ENCODE measurements at regions not wholly inside any gene's neighbourhood (a gene's known extent, or its start where the extent isn't known, plus 50 kb on each side); places are given as distances from the start of the nearest gene placed in this dataset.

GRCh38 chr10:117944676-117945447 lies 101.9 kb downstream of the RAB11FIP2 start:
- Histone ChIP-seq H3K27ac (no peak overlapping the region), H3K9me3 (no peaks in the 10 kb centered on the region), H3K4me1 (no peaks in the 10 kb centered on the region), H3K4me2 (no peak overlapping the region), H3K4me3 (no peak overlapping the region)
- WGBS (ENCODE audit: missing lambda C conversion rate), result 3% methylated on average over 2 of the region's 2 CpGs
- no peak for ATAC-seq
- ChIA-PET POLR2A (no interaction called here), CTCF (no interaction called here)
- FAIRE-seq, result no peak
- TF ChIP-seq EHF (CRISPR knock-in tag; IDR thresholded peaks at IDR 0.05) (no peak), USF2 (IDR thresholded peaks at IDR 0.05) (no peak), SMC3 (IDR thresholded peaks at IDR 0.05) (no peak), HOXB13 (CRISPR knock-in tag; IDR thresholded peaks at IDR 0.05; ENCODE audit: low read depth) (no peak), HMGXB4 (CRISPR knock-in tag; IDR thresholded peaks at IDR 0.05; ENCODE audit: borderline replicate concordance) (no peak), CEBPB (IDR thresholded peaks at IDR 0.05) (no peak), NFE2L2 (conservative IDR thresholded peaks at IDR 0.05; ENCODE audit: low read length) (no peak), POLR2A (IDR thresholded peaks at IDR 0.05; ENCODE audit: low read length) (no peak), FOSL2 (IDR thresholded peaks at IDR 0.05) (no peak), FOSL2 (CRISPR knock-in tag; IDR thresholded peaks at IDR 0.05) (no peak), CTCF (IDR thresholded peaks at IDR 0.05) (no peak), NPAS2 (CRISPR knock-in tag; IDR thresholded peaks at IDR 0.05; ENCODE audit: borderline replicate concordance) (no peak), BHLHE40 (IDR thresholded peaks at IDR 0.05; ENCODE audit: low read depth, low read length) (no peak), RNF2 (IDR thresholded peaks at IDR 0.05; ENCODE audit: borderline replicate concordance, low read depth) (no peak), HOXA7 (CRISPR knock-in tag; IDR thresholded peaks at IDR 0.05) (no peak), RAD21 (conservative IDR thresholded peaks at IDR 0.05 in 1 of 2, IDR thresholded peaks at IDR 0.05 in 1 of 2) (no peak)
- TF ChIP-seq, protein P1, sequence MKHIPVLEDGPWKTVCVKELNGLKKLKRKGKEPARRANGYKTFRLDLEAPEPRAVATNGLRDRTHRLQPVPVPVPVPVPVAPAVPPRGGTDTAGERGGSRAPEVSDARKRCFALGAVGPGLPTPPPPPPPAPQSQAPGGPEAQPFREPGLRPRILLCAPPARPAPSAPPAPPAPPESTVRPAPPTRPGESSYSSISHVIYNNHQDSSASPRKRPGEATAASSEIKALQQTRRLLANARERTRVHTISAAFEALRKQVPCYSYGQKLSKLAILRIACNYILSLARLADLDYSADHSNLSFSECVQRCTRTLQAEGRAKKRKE (CRISPR knock-in tag; IDR thresholded peaks at IDR 0.05; ENCODE audit: low read depth), result no peak
- TF ChIP-seq, protein P2, sequence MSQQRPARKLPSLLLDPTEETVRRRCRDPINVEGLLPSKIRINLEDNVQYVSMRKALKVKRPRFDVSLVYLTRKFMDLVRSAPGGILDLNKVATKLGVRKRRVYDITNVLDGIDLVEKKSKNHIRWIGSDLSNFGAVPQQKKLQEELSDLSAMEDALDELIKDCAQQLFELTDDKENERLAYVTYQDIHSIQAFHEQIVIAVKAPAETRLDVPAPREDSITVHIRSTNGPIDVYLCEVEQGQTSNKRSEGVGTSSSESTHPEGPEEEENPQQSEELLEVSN (IDR thresholded peaks at IDR 0.05; ENCODE audit: borderline replicate concordance, low read depth), result no peak
- no peak for DNase-seq (ENCODE audit: low read depth in 1 of 2, low spot score in 1 of 2)

DNA sequence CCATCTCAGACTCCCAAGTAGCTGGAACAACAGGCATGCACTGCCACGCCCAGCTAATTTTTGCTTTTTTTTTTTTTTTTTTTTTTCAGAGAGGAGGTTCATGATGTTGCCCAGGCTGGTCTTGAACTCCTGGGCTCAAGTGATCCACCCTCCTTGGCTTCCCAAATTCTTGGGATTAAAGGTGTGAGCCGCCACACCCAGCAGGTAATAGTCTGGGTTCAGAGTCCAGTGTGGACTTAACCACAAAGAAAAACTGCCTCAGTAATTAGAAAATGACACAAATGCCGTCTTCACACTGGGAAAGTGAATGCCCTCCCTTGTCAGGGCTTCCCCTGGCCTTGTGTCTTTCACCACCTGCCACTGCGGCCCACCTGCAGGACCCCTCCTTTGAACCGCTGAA lies 101.1 kb downstream of the RAB11FIP2 start:
- no peak overlapping the region for H3K27ac ChIP-seq
- POLR2A ChIA-PET, result no interaction called here
- CTCF ChIA-PET, result interaction anchor here (1.0 kb wide), 1 partner anchor 12 kb away, joined by 3 read pairs; no protein-coding TSS in a partner anchor
- no peak for ATAC-seq
- H3K9me3 ChIP-seq, result no peaks in the 10 kb centered on the region
- TF ChIP-seq KDM1A (IDR thresholded peaks at IDR 0.05; ENCODE audit: low read depth) (no peak), PHF8 (IDR thresholded peaks at IDR 0.05; ENCODE audit: borderline replicate concordance, low read depth) (no peak), ZNF302 (CRISPR knock-in tag; IDR thresholded peaks at IDR 0.05) (no peak), RFX5 (IDR thresholded peaks at IDR 0.05) (no peak), ELK1 (IDR thresholded peaks at IDR 0.05; ENCODE audit: low read depth, low read length) (no peak), HEYL (CRISPR knock-in tag; IDR thresholded peaks at IDR 0.05) (no peak), RCOR1 (IDR thresholded peaks at IDR 0.05; ENCODE audit: low read depth, low read length) (no peak), HDAC2 (IDR thresholded peaks at IDR 0.05) (no peak), NPAS2 (CRISPR knock-in tag; IDR thresholded peaks at IDR 0.05; ENCODE audit: borderline replicate concordance) (no peak)
- TF ChIP-seq, protein P3, sequence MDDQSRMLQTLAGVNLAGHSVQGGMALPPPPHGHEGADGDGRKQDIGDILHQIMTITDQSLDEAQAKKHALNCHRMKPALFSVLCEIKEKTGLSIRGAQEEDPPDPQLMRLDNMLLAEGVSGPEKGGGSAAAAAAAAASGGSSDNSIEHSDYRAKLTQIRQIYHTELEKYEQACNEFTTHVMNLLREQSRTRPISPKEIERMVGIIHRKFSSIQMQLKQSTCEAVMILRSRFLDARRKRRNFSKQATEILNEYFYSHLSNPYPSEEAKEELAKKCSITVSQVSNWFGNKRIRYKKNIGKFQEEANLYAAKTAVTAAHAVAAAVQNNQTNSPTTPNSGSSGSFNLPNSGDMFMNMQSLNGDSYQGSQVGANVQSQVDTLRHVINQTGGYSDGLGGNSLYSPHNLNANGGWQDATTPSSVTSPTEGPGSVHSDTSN (IDR thresholded peaks at IDR 0.05), result no peak
- WGBS (ENCODE audit: missing lambda C conversion rate), result 14% methylated on average over 5 of the region's 5 CpGs
- H3K4me3 ChIP-seq, result no peak overlapping the region
- no peaks in the 10 kb centered on the region for H3K4me1 ChIP-seq
- DNase-seq (ENCODE audit: low read depth in 1 of 2, low spot score in 1 of 2), result no peak
- no peak overlapping the region for H3K4me2 ChIP-seq
- no peak for FAIRE-seq

Measured in A549 (cell line).